ENCODE measurements at regions not wholly inside any gene's neighbourhood (a gene's known extent, or its start where the extent isn't known, plus 50 kb on each side); places are given as distances from the start of the nearest gene placed in this dataset.

DNA sequence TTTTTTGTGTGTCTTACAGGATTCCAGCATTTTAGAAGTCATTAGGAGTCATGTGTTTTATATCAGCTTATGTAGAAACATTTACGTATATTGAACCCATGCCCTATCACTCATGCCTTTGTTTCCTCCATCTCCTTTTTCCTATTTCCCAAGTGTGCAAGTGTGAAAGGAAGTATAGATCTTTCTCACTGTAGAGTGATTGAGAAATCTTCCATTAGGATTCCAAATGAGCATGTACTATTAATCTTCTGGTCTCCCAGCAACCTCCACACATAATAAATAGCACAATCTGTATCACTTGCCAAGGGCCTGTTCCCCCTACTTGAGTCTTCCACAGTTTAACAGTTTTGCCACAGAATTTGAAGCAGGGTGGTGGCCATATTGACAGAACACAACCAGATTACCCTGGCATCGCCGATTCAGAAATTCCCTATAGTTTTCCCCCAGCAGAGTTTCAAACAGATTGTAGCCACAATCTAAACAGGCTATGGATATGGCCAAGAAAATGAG is 1052.8 kb downstream of the TTLL7 start:
- DNase-seq (ENCODE audit: low spot score), result no peak

DNA sequence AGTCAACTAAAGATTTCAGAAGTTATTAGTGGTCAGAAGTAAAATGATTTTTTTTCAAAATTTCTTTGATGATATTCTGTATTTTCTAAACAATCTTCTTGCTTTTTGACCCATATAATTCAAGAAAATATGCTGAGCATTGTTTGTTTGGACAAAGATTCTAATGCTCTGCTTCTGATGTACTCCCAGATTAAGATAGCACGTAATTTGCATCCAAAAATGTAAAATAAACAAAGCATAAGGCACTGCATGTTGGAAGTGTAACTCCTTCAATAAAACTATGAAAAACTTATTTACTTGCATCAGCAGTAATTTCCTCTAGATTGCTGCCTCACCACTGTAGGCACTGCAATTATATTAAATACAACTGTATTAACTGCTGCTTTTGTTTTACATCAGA is 1054.1 kb downstream of the TTLL7 start:
- no peak for DNase-seq (ENCODE audit: low spot score)

DNA sequence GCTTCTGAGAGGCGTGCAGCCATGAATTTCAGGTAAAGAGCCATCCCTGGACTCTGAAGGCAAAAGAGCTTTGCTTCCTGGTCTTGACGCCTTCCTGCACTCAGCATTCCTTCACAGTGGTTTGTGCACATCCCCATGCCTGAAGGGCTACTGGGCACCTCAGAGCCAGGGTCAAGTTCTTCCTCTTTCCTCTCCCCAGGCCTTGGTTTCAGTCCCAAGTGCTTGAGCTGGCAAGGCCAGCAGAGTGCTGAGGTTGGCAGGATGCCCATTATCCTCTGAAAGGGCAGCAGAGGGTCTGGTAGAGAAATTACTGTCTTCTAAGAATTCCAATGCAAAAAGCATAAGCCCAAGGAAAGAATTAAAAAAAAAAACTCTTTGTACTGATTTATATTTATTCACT is 1064.9 kb downstream of the TTLL7 start:
- no peak for DNase-seq (ENCODE audit: low spot score)

DNA sequence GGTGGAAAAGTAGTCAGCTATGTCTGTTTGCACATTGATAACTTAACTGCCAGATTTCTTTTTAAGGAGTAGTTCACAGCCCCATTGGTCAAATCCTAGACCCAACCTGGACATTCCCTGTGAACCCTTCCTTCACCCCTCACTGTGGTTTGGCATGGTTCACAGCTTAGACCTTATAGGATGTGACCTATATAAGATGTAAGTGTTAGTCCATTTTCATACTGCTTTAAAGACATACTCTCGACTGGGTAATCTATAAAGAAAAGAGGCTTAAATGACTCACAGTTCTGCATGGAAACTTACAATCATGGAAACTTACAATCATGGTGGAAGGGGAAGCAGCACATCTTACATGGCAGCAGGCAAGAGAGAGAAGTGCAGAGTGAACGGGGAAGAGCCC is 1066.2 kb downstream of the TTLL7 start:
- DNase-seq (ENCODE audit: low spot score), result no peak

DNA sequence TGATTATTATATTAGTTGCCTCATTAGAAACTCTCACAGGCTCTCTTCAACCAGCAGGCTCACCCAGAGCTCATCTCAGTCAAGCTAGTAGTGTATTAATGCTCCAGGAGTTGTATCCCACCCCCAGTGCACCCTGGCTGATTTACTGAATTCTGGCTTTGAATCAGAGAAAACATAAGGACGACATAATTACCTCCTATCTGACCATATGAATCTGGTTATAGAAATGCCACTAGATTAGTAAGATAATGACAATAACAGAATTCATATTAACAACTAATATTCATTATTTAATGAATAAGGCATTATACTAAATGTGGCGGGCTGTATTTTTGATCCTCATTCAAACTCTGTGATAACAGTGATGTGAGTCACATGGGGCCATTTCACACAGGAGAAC is 1066.7 kb downstream of the TTLL7 start:
- DNase-seq (ENCODE audit: low spot score), result no peak

DNA sequence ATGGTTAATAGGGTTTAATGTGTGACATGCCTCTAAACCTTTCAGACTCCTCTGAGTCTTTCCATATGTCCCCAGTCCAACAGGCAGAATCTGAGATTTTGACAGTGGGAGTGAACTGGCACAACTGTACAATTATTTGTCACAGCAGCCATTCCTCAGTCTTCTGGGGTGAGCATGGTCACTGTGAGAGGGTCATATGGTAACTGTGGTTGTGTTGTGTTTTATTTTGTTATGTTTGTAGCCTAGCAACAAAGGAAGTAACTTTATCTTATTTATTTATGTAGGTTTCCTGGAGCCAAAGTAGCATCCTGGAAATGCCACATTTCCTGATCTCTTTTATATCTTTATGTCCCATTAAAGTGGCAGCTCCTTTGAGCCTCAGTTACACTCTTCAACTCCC is 1067.9 kb downstream of the TTLL7 start:
- no peak for DNase-seq (ENCODE audit: low spot score)

DNA sequence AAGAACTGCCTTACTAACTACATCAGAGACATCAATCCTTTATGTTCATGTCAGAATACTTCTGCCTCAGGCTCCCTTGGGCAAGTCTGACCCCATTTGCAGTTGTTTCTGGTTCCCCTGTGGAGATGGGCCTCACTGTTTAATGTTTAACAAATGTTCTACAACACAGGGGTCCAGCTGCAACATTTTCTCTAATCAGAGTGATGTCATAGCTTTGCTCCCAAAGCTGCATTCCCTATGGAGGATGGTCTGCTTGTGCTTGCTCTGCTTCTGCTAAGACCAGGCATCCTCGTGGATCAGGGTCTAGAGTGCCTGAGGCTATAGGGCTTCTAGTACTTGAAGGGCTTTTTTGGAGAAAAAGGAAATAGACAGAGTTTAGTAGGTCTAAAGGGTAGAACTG is 1071.2 kb downstream of the TTLL7 start:
- DNase-seq (ENCODE audit: low spot score), result no peak

DNA sequence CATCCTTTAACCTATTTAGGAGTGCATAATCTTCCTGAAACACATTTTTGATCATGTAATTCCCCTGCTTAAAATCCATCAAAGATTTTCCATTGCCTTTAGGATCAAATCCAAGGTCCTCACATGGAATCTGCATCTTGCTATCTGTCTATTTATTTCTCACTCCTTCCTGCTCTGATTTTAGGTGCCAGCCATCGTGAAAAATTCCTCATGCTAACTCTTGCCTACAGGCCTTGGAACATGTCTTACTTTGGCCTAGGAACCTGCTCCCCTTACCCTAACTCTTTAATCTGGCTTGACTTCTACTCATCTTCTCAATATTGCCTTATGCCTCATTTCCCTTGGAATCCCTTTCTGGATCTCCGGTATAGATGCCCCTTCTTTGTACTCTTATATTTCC is 1074.3 kb downstream of the TTLL7 start:
- DNase-seq (ENCODE audit: low spot score), result no peak

DNA sequence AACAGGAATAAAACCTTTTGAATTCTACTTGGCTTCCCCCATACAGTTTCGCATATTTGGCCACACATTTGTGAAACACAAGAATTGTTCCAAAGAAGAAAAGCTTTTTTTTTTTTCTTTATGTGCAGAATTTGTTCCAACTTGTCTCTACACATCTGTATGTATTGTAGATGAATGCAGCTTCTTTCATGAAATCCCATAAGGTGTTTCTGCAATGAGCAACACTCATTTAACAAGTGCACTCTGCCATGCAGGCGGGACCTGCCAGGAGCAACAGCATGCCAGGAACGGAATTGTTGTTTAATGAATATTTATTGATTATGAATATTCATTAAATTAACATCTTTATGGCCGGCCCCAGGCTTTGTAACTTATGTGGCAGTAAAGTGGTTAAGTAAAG is 1075.0 kb downstream of the TTLL7 start:
- no peak for DNase-seq (ENCODE audit: low spot score)

DNA sequence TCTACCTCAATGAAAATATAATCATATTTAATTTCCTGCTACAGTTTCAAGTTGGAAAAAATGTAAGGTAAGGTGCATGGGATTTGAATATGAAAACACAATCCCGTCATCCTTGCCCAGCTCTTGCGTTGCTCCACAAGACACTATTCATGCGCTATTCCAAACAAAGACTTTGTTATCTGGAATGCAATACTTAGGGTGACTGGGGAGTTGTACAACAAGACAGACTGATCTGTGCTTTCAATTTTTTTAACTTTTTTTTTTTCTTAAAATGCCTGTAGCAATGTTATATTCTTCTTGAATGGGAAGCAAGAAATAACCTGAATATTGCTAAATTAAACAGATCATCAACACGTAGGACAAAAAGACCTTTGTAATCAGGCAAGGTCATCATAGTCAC is 1077.2 kb downstream of the TTLL7 start:
- no peak for DNase-seq (ENCODE audit: low spot score)

DNA sequence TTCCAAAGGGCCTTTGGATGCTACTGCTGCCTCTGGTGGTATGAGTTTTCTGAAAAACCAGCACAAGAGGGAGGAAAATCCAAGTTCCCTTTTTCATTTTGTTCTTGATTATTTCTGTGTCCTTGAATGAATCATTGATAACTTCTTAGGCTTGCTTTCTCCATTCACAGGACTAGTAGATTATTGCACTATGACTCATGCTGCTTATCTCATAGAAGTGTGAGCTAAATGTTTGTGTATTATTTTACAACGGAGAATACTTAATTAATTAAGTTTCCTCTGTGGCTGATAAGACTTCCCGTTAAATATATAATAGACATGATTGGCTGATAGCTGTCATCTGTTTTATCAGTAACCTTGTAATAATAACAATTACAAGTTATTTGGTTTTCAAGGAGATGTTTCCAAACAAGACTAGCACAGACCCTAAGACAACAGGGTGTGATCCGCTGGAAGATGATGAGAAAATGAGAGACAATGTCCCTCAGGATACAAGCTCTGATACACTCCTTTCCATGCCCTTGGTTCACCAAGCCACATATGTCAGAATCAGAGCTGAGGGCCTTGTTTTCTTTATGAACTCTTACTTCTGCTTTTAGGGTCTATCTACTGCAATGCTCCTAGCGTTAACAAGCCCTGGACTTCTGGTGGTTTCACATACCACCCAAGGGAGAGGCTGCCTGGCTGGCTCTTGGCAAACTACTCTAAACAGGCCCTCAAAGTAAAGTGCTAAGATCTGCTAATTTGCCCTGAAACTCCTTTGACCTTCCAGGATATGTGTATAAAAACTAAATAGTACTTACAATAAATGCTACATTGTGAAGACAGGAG is 1078.3 kb downstream of the TTLL7 start:
- peak; percentile 15 for DNase-seq (ENCODE audit: low spot score)

DNA sequence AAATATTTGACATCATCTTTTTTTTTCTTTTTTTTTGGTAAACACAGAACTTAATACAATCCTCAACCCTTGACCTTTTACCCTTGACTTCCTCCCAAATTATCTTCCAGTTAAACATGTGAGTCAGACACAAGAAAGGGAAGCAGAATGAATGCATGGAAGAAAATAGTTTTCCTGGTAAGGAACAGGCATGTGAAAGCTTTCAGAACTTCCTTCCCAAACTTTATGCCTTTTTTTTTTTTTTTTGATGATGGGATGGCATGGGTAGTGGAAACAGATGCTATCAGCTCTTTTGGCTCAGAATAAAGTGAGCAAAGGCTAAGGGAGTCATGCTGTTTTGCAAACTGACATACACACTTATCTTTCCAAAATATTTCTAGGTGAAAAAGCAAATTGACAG is 1079.1 kb downstream of the TTLL7 start:
- DNase-seq (ENCODE audit: low spot score), result no peak

DNA sequence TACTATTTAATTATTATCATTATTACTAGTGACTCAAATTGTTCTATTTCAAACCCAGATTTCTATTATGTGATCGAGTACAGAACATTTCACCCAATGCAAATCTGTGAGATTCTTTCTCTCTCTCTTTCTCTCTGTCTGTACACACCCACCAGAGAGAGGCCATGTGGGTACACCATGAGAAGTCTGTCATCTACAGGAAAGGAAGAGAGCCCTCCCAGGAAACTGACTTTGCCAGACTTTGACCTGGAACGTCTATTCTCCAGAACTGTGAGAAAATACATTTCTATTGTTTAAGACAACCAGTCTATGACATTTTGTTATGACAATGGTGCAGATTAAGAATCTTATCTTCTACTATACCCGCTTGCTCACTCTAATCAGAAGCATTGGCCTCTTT is 1091.6 kb downstream of the TTLL7 start:
- DNase-seq (ENCODE audit: low spot score), result no peak

DNA sequence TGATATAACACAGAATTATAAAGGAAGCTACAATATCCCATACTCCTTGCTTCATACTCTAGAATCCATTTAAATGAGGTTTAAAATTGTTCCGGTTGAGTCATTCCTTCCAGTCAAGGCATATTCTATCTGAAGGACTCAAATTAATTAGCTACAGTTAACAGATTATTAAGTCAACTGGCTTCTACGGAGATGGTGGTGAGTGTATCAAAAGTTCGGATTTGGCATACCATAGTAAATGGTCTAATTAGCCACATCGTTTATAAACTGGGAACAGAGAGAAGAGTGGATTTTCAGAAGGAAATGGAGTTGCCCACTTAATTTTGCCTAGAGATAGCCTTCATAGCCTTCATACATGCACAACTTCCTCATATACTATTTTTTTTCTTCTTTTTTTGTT is 1095.3 kb downstream of the TTLL7 start:
- no peak for DNase-seq (ENCODE audit: low spot score)

DNA sequence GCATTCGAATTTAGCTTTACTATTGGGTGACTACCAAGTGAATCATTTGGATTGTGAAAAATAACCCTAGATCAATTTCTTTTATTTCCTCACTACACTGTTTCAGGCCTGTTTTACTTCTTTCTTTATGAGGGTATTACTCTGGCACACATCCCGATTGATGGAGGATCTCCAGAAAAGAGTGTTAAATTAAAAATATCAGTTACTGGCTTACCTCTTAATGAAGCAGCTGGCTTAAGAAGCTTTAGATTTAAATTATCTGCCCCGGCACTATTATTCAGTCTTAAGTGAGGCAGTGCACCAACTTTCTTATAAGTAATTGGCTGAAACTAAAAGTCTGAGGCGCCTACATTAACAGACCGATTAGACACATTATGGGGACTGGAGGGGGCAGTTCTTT is 1097.4 kb downstream of the TTLL7 start:
- no peak for DNase-seq (ENCODE audit: low spot score)

DNA sequence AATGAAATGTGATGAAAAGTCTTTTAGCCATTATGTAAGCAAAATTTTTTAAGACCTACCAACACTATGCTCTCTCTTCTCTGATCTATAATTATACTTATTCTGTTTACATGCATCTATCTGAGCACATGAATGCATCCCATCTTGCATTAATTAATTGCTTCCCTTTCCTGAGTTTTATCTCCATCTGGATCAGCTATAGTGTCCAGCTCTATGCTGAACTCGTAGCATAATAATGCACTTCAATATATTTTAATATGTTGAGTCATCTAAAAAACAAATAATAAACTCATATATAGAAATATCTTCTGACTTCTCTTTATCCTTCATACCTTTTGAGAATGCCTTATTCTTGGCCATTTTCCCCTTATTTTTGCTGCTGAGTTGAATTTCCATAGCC is 1097.8 kb downstream of the TTLL7 start:
- no peak for DNase-seq (ENCODE audit: low spot score)

DNA sequence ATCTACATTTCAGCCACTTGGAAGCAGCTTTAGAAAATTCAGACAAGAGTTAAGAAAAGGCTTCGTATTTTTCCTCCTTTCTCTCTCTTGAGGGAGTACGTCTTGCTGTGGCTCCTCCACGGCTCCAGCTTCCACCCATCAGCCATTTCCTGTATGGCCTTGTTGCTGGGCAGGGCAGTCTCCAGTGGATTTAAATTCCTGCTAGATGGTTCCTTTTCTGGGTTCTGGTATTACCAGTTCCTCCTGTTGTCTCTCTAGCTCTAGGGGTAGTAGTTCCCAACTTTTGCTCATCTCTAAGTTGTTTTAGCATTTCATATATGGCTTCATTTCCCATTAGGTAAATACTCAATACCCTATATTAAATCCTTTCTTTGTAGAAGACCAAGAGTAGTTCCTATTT is 1098.3 kb downstream of the ADGRL2 start:
- no peak for DNase-seq (ENCODE audit: low spot score)

DNA sequence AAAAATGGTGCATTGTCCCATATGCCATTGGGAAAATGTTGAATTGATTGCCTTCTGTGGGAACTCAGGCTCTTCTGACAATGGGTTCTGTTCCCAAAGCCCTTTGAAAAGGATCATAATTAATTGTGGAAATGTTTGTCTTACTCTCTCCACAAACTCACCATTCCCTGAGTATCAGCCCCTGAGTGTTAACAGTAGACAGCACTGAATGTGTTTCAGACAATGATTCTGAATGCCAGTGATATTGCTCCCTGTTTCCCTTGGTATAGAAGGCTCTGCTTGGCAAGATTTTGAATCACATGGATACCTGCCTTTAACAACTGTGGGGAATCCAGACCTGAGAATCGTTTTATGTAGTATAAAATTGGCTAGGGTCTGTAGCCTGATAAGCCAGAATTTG is 1096.8 kb downstream of the ADGRL2 start:
- DNase-seq (ENCODE audit: low spot score), result no peak

DNA sequence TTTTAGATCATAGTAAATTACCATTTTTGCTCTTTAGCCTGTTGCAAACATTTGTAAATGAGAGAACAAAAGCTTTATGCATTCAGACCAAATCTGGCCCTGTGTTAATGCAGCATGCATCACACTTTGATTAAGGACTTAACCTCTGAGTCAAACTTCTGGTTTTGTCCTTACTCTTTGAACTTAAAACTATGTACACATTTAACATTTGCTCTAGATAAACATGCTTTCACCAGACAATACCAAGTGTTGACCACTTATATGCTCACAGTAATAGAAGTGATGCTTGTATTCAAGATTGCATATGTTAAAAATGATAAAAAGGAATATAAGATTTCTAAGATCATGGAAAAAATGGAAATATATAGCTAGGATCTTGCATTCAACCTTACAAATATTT is 1095.3 kb downstream of the ADGRL2 start:
- DNase-seq (ENCODE audit: low spot score), result no peak

DNA sequence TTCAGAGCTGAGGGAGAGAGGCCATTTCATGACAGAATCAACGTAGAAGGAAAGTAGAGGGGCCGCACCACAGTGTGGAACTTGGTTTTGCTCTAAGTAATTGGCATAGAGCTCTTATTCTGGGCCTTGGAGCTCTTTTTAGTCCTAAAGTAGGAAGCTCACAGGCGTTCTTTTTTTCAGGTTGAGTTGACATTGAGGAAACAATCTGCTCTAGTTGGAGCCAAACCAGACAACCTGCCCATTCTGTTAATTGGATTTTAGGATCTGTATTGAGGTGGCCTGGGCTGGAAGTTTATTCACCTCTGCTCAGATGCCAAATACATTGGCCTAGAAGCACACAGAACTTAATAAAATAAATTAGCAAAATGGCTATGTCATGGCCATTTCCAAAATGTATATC is 1093.9 kb downstream of the ADGRL2 start:
- DNase-seq (ENCODE audit: low spot score), result no peak

DNA sequence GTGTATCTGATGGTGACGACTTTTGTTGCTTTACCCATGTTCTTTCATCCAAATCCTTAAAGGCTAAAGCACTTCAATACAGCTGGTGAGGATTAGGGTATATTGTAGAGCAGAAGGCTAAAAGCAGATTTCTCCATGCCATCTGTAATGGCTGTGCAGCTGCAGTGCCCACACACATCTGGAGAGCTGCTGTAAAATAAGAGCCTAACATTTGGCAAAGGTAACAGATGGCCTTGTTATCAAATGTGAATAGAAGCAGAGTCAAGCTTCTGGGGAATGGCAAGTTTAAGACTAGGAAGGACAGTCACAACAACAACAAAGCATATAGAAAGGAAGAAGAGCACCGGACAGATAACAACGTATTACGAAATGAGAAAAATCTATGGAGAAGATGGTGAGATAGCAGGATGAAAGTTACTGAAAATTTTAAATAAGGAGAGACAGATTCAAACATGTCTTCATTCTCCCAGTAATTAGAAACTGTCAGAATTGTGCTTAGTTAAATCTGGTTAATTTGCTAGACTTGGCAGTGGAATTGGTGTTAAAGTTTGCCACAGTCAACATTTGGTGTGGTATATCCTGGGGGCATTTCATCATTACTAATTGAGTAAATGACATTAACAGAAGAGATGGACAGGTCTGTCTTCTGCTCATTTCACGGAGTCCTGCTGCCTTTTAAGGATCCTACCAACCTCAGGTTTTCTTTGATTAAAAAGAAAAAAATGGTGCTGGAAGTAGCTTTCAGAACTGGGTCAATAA is 1093.2 kb downstream of the ADGRL2 start:
- DNase-seq (ENCODE audit: low spot score), result no peak

DNA sequence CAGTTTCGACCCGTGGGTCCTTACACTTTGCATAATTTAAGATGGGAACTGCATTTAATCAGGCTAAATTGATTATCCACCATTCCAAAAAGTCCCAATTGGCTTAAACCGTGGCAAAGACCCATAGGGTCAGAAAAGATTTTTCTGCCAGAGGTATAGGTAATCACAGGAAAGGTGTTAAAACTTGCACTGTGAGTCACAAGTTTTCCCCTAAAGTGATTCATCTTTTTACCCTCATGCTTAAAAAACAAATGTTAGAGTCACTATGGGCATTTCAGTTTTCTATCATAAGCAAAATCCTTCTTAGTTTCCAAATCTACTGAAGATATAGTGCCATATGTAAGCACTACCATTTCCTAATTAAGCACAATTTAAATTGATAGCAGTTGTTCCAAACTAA is 1079.8 kb downstream of the ADGRL2 start:
- DNase-seq (ENCODE audit: low spot score), result no peak

DNA sequence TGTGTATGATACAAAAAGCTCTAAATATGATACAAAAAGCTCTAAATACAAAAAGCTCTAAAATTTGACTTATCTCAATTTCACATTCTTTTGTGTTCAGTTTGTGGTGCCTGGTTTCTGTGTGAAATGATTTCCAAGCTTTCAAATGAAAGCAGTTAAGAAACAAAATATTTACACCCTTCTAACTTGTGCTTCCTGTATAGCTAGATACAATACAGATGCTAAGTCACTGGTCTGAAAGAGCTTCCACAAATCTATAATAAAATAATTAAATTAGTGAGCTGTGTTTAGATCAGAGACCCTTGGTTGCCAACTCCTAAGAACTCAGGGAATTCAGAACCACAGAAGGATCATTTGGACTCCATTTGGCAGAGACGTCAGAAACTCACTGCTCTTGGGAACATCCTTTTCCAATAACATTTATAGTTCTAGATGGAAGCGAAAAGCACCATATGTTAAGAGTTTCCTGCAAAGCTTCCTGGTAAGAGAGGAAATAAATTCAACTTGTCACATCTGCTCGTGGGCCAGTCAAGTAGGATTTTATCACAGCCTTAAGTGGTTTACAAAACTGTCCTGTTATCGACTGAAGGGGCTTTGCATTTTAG is 1079.1 kb downstream of the ADGRL2 start:
- DNase-seq (ENCODE audit: low spot score), result no peak

All from NAMALWA (cell line).